HG03460 (cell line): ENCODE measurements at regions not wholly inside any gene's neighbourhood (a gene's known extent, or its start where the extent isn't known, plus 50 kb on each side); places are given as distances from the start of the nearest gene placed in this dataset.
"Not testable (repeated sequence)": the region's sequence is repeated elsewhere in the genome, so short reads cannot be mapped to it uniquely, and the experiment has no call there.

Source experiments
- ATAC-seq: cut with Tn5 transposase; IDR thresholded peaks from one replicate; pipeline ENCODE4 v1.9.1; 2021; ENCODE audit not compliant: unreplicated experiment

GRCh38 chr3:103847081-103848062, 1412.6 kb downstream of the ZPLD1 start:
- no peak for ATAC-seq

DNA sequence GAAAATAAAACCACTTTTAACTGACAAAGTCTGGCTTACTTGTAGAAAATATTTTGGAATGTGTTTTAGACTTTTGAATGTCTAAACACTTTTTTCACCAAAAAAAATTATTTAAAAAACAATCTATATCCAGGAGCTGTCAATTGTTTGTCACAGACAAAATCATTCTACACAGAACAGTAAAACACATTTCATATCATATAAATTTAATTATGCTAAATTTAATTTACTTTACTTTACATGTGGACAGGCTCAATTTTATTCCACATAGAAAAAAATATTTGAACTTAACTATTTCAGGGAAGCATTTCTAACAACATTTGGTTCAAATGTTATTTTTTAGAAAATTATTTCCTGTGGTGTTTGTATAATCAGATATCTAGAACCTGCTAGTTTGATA, 1417.0 kb downstream of the ZPLD1 start:
- ATAC-seq = no peak

GRCh38 chr3:103862415-103862814, 1427.6 kb downstream of the ZPLD1 start:
- ATAC-seq = no peak

DNA sequence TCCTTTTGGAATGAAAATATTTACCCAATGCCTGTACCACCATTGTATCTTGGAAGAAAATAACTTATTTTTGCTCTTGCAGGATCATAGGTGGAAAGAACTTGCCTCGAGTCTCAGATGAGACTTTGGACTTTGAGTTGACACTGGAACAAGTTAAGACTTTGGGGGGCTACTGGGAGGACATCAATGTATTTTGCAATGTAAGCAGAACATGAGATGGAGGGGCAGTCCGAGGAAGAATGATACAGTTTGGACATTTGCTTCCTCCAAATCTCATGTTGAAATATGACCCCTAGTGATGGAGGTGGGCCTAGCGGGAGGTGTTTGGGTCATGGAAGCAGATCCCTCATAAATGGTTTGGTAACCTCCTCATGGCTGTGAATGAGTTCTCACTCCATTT, 1428.6 kb downstream of the ZPLD1 start:
- no peak for ATAC-seq

- no peak for ATAC-seq
Observed at GRCh38 chr3:103866113-103866512, 1431.3 kb downstream of the ZPLD1 start.

- no peak for ATAC-seq
Observed at GRCh38 chr3:103873021-103873420, 1438.2 kb downstream of the ZPLD1 start.

- no peak for ATAC-seq
Observed at GRCh38 chr3:103873897-103874545, 1439.2 kb downstream of the ZPLD1 start.

DNA sequence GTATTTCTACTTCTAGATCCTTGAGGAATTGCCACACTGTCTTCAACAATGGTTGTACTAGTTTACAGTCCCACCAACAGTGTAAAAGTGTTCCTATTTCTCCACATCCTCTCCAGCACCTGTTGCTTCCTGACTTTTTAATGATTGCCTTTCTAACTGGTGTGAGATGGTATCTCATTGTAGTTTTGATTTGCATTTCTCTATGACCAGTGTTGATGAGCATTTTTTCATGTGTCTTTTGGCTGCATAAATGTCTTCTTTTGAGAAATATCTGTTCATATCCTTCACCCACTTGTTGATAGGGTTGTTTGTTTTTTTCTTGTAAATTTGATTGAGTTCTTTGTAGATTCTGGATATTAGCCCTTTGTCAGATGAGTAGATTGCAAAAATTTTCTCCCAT, 1447.0 kb downstream of the ZPLD1 start:
- ATAC-seq = not testable (repeated sequence)

- no peak for ATAC-seq
Observed at GRCh38 chr3:103889675-103890074, 1454.9 kb downstream of the ZPLD1 start.

DNA sequence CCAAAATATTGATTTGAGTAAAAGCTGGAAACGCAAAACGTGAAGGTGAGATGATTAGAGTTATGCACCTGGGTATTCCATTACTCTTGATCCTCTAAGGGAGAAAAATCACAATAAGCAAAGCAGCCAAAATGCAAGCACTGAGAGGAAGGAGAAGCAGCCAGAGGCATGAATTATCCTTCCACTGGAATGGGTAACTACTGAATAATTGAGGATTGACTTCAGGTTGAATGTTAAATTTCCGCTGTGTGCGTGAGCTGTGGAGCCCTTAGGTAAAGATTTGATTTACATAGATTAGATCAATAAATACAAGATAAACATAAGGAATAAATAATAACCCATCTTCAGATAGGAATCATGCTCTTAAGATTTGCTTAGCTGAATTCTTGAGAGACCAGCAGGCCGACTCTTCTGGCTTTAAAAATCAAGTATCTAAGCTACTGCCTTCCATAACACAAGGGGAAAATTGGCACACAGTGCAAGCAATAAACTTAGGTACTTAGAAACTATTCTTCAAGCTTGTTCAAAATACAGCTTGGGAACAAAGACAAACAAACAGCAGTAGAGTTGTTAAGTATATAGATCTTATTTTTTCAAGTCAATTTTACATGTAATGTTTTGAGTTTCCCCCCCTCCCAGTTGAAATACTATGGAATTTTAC, 1459.5 kb downstream of the ZPLD1 start:
- no peak for ATAC-seq

DNA sequence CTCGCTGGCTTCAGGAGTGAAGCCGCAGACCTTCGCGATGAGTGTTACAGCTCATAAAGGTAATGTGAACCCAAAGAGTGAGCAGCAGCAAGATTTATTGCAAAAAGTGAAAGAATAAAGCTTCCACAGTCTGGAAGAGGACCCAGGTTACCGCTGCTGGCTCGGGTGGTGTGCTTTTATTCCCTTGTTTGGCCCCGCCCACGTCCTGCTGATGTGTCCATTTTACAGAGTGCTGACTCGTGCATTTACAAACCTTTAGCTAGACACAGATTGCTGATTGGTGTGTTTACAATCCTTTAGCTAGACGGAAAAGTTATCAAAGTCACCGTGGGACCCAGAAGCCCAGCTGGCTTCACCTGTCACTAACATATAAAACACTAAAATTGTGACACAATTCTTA, 1464.5 kb downstream of the ZPLD1 start:
- ATAC-seq = no peak

DNA sequence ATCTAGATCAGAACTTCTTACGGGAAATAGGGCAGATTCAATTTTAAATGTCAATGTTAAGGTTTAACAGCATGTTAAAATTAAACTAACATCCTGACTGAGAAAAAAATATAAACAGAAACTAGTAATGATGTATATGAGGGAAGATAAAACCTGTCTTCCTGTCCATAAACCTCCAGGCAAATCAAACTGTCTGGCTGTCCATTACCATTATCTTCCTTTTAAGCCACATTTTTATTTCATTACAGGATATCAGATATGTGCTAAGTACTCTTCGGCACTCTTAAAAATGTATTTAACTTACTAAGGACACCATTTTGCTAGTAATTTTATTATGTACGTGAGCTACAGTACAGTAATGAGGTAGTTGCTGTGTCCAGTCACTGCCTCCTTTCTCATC, 1461.7 kb upstream of the ALCAM start:
- no peak for ATAC-seq

- no peak for ATAC-seq
Observed at GRCh38 chr3:103906304-103906703, 1460.4 kb upstream of the ALCAM start.

DNA sequence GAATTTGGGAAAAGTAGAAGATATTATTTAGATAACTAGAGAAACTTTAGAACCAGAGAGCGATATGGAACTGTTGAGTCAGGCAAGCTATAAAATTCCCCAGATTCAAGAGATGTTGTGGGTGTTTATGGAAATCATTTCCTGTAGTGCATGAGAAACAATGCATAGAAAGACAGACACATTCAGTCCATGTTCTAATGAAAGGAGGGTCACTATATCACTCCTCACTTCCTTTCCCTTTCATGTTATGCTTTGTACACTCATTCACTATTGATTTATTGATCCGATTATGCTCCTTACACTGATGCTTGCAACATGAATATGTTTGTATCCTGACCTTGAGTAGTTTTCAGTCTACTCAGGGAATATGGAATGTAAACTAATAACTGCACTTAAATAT, 1459.9 kb upstream of the ALCAM start:
- no peak for ATAC-seq

GRCh38 chr3:103907567-103907966, 1459.1 kb upstream of the ALCAM start:
- ATAC-seq = no peak

DNA sequence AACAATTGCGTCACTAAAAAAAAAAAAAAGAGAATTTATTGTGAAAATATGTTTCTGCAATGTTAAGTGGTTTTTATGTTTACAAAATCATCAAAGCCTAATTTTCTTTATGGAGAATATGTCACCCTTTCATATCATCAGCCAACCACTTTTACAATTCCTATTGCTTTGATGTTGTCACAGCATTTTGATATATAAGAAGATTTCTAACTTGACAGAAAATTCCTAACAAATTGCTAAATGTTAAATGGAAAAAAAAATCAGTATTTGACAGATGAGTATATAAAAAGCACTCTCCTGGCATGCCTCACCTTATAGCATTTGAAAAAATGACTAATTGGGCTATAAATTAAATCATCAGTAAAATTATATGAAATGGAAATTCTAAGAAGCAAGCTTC, 1457.3 kb upstream of the ALCAM start:
- ATAC-seq = no peak

DNA sequence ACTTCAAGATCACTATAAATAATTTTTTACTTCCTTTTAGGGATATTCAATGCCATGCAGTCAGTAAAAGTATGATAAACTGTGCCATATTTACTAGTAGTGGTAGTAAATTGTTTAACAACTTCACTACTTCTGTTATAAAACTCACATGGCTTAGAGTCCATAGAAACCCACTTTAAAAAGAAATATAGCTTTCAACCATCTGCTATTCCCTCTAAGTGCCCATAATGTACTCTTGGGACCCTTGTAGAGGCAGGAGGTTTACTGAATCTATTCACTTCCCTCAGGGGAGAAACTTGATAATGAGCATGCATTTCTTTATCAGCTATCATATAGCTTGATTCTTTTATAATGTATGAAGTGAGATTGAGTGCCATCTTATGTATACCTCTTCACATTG, 1448.4 kb upstream of the ALCAM start:
- no peak for ATAC-seq

DNA sequence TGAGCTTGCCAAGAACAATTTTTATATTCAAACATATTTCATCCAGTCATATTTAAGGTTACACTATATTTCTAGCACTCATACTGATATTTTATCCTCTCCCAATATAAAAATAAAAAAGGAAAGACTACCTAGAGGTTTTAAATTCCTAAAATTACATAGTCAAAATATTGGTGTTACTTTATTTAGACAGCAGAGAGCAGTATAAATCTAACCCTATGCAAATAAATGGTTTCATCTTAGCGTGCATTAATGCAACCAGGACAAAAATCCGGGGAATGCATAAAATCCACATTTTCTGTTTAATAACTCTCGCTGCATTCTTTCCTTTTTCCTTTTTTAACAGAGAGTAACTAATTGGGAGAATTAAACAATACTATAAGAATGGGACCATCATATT, 1447.4 kb upstream of the ALCAM start:
- ATAC-seq = no peak

DNA sequence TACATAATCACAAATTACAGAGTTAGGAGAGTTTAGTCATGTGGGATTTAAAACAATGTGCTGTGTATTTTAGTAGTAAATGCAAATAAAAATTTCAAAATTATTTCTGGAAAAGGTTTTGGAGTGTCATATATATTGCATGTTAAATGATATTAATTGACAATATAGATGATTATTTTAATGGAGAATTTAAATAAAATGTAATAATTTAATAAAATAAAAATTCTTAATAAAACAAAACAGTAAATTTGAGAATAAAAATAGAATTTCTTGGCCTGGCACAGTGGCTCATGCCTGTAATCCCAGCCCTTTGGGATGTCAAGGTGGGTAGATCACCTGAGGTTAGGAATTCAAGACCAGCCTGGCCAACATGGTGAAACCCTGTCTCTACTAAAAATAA, 1442.8 kb upstream of the ALCAM start:
- no peak for ATAC-seq

DNA sequence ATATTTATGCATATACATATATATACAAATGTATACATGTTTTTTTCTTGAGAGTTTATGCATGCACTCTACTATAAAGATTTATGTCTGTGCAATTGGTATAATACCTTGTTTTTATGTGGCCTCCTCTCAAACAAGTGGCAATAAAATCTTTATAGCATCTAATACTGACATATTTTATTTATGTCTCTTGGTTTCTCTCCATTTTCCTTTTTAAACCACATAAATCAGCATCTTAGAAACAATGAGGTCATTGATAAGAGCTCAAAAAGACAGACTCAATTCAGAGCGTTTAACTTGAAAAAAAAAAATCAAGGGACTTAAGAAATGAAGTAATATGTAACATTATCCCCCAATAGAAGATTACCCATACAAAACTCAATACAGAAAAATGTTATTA, 1442.2 kb upstream of the ALCAM start:
- no peak for ATAC-seq

DNA sequence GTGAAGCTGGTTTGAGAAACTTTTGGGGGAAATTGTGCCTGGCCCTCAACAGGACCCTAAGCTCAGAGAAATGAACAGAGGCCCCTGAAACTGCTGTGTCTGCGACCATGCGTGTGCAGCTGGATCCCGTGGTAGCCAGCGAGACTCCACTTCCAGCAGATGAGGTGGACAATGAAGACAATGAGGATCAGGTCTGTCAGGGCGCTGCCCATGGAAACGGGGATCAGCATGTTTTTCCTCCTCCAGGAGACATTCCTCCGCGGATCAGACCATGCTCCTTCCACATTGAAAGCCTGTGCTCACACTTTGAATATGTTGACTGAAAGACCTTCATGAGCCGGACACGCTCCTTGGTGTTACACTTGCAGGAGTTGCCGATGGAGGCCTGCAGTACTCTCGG, 1439.8 kb upstream of the ALCAM start:
- no peak for ATAC-seq

GRCh38 chr3:103927896-103928295, 1438.8 kb upstream of the ALCAM start:
- ATAC-seq = no peak
